ENCODE measurements at regions not wholly inside any gene's neighbourhood (a gene's known extent, or its start where the extent isn't known, plus 50 kb on each side); places are given as distances from the start of the nearest gene placed in this dataset.

GRCh38 chr3:70647094-70647493 lies 334.7 kb upstream of the MDFIC2 start:
- TF ChIP-seq POLR2AphosphoS5 (IDR thresholded peaks at IDR 0.05; ENCODE audit: low read depth, low read length) = no peak
- TF ChIP-seq TAF1 (IDR thresholded peaks at IDR 0.05; ENCODE audit: borderline replicate concordance, low read depth, low read length) = no peak
